ENCODE measurements at regions not wholly inside any gene's neighbourhood (a gene's known extent, or its start where the extent isn't known, plus 50 kb on each side); places are given as distances from the start of the nearest gene placed in this dataset.

DNA sequence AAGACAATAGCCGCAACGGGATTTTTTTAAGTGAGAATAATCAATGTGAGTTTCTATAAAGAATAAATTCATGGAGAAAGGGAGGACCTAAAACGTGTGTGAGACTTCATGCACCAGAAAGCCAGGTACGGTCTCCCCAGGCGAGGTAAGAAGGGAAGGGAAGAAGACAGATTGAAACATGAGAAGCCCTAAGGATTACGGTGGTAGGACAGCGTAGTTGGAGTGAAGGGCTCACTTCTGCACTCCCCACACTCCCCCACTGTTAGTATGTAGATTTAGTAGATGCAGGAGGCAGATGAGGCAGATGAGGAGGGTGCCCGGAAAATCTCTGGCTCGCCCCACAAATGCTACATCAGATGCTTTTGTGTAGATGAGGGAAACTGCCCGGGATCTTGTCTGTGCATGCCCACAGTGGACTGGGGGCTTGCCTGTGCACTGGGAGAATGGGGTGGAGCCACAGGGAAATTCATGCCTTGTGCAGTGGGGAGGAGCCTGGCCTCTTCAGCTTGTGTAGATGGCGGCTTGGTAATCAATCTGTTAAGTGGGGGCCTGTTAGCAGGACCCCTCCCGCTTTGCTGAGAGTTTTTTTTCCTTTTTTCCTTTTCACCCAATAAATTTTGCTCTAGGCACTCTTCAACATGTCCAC, 1544.5 kb upstream of the TENM3 start:
- no peak for TF ChIP-seq ELF1 (IDR thresholded peaks at IDR 0.05; ENCODE audit: borderline replicate concordance, low read depth)
- TF ChIP-seq POLR2A (IDR thresholded peaks at IDR 0.05; ENCODE audit: borderline replicate concordance, extremely low read depth, insufficient read depth, insufficient read length) = no peak
- no peak for TF ChIP-seq SRF (IDR thresholded peaks at IDR 0.05; ENCODE audit: low read depth)
- TF ChIP-seq ZNF274 (IDR thresholded peaks at IDR 0.05; ENCODE audit: low read depth, low read length) = no peak
- TF ChIP-seq JUND (IDR thresholded peaks at IDR 0.05) = no peak
- TF ChIP-seq, protein P1, sequence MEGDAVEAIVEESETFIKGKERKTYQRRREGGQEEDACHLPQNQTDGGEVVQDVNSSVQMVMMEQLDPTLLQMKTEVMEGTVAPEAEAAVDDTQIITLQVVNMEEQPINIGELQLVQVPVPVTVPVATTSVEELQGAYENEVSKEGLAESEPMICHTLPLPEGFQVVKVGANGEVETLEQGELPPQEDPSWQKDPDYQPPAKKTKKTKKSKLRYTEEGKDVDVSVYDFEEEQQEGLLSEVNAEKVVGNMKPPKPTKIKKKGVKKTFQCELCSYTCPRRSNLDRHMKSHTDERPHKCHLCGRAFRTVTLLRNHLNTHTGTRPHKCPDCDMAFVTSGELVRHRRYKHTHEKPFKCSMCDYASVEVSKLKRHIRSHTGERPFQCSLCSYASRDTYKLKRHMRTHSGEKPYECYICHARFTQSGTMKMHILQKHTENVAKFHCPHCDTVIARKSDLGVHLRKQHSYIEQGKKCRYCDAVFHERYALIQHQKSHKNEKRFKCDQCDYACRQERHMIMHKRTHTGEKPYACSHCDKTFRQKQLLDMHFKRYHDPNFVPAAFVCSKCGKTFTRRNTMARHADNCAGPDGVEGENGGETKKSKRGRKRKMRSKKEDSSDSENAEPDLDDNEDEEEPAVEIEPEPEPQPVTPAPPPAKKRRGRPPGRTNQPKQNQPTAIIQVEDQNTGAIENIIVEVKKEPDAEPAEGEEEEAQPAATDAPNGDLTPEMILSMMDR (IDR thresholded peaks at IDR 0.05 in 2 of 3, conservative IDR thresholded peaks at IDR 0.05 in 1 of 3; ENCODE audit: borderline replicate concordance in 1 of 3, insufficient read depth in 1 of 3, low read depth in 2 of 3, low read length in 2 of 3) = no peak
- no peak for TF ChIP-seq CEBPB (IDR thresholded peaks at IDR 0.05; ENCODE audit: low read depth)
- no peak for TF ChIP-seq EZH2 (IDR thresholded peaks at IDR 0.05)
- TF ChIP-seq POLR2AphosphoS5 (IDR thresholded peaks at IDR 0.05; ENCODE audit: low read depth, low read length) = no peak
- no peak for TF ChIP-seq TCF7L2 (IDR thresholded peaks at IDR 0.05; ENCODE audit: borderline replicate concordance, extremely low read depth, insufficient read depth, insufficient read length)
- TF ChIP-seq EGR1 (IDR thresholded peaks at IDR 0.05; ENCODE audit: low read depth) = no peak
- no peak for TF ChIP-seq RAD21 (IDR thresholded peaks at IDR 0.05; ENCODE audit: low read depth)

Data from HCT116 (cell line).